MM.1S (cell line): ENCODE measurements at regions not wholly inside any gene's neighbourhood (a gene's known extent, or its start where the extent isn't known, plus 50 kb on each side); places are given as distances from the start of the nearest gene placed in this dataset.

Experiments
- DNase-seq: peaks from one replicate; pipeline ENCODE4 v3.0.0-alpha.2; 2015
- H2AFZ ChIP-seq: fragments of 300-600 bp; sonication (generic); 2 replicates; pipeline ENCODE4 v1.6.0; 2016; ENCODE audit warnings: antibody characterized with exemption, low read length
- H3F3A ChIP-seq: fragments of 300-600 bp; sonication (generic); 2 replicates; pipeline ENCODE4 v1.6.1; 2016; ENCODE audit warnings: mild to moderate bottlenecking, antibody characterized with exemption, low read length, moderate library complexity, mixed read lengths; ENCODE audit not compliant: insufficient read depth
- H3K27ac ChIP-seq: fragments of 300-600 bp; sonication (generic); 2 replicates; pipeline ENCODE4 v1.5.1; 2016; ENCODE audit warnings: mild to moderate bottlenecking, low read length
- H3K27me3 ChIP-seq: fragments of 300-600 bp; sonication (generic); replicated peaks from 2 replicates; pipeline ENCODE4 v1.6.0; 2016; ENCODE audit warnings: low read length; ENCODE audit not compliant: insufficient read depth
- H3K36me3 ChIP-seq: fragments of 300-600 bp; sonication (generic); replicated peaks from 2 replicates; pipeline ENCODE4 v1.6.1; 2016; ENCODE audit warnings: mild to moderate bottlenecking, low read length, mixed read lengths; ENCODE audit not compliant: insufficient read depth
- H3K4me1 ChIP-seq: fragments of 300-600 bp; sonication (generic); 2 replicates; pipeline ENCODE4 v1.6.1; 2016; ENCODE audit warnings: low read length, mixed read lengths
- H3K4me2 ChIP-seq: fragments of 300-600 bp; sonication (generic); 2 replicates; pipeline ENCODE4 v1.6.0; 2016; ENCODE audit warnings: low read depth, low read length
- H3K4me3 ChIP-seq: fragments of 300-600 bp; sonication (generic); 2 replicates; pipeline ENCODE4 v1.5.1; 2016; ENCODE audit warnings: low read length, mixed read lengths
- H3K79me2 ChIP-seq: fragments of 300-600 bp; sonication (generic); 2 replicates; pipeline ENCODE4 v1.6.1; 2016; ENCODE audit warnings: mixed run types, low read length, mixed read lengths
- H3K9ac ChIP-seq: fragments of 300-600 bp; sonication (generic); 2 replicates; pipeline ENCODE4 v1.6.1; 2016; ENCODE audit warnings: low read length, mixed read lengths
- H3K9me2 ChIP-seq: fragments of 300-600 bp; sonication (generic); replicated peaks from 2 replicates; pipeline ENCODE4 v1.6.1; 2016; ENCODE audit warnings: mild to moderate bottlenecking, low read length, mixed read lengths; ENCODE audit not compliant: insufficient read depth
- H3K9me3 ChIP-seq: fragments of 300-600 bp; sonication (generic); replicated peaks from 2 replicates; pipeline ENCODE4 v1.6.1; 2016; ENCODE audit warnings: mild to moderate bottlenecking, low read length, mixed read lengths; ENCODE audit not compliant: insufficient read depth
- H4K20me1 ChIP-seq: fragments of 300-600 bp; sonication (generic); 2 replicates; pipeline ENCODE4 v1.6.1; 2016; ENCODE audit warnings: mild to moderate bottlenecking, low read length, moderate library complexity, mixed read lengths; ENCODE audit not compliant: insufficient read depth
- CTCF ChIP-seq: fragments of 300-600 bp; sonication (generic); IDR thresholded peaks from 2 replicates; pipeline ENCODE4 v1.5.1; 2016; ENCODE audit warnings: antibody characterized with exemption, low read length, mixed read lengths
- EZH2 ChIP-seq: fragments of 300-600 bp; sonication (generic); optimal IDR thresholded peaks from 2 replicates; pipeline ENCODE3; 2017; ENCODE audit warnings: low read depth, mild to moderate bottlenecking, antibody characterized with exemption, low read length, mixed read lengths
- EZH2phosphoT487 ChIP-seq: fragments of 300-600 bp; sonication (generic); IDR thresholded peaks from 2 replicates; pipeline ENCODE4 v1.6.1; 2018; ENCODE audit warnings: antibody characterized with exemption, low read length

- no peak for DNase-seq
- no peak overlapping the region for H3K9ac ChIP-seq
- no peaks in the 10 kb centered on the region for H3K79me2 ChIP-seq
- H3K36me3 ChIP-seq: no peaks in the 10 kb centered on the region
- no peak overlapping the region for H2AFZ ChIP-seq
- H3K4me3 ChIP-seq: no peak overlapping the region
- H3F3A ChIP-seq: no peaks in the 10 kb centered on the region
- no peaks in the 10 kb centered on the region for H4K20me1 ChIP-seq
- no peak overlapping the region for H3K4me2 ChIP-seq
- H3K27ac ChIP-seq: no peak overlapping the region
- H3K9me2 ChIP-seq: no peaks in the 10 kb centered on the region
- H3K4me1 ChIP-seq: no peaks in the 10 kb centered on the region
- H3K27me3 ChIP-seq: no peaks in the 10 kb centered on the region
- H3K9me3 ChIP-seq: no peaks in the 10 kb centered on the region
- TF ChIP-seq EZH2phosphoT487 (no peak), CTCF (no peak), EZH2 (no peak)
These were observed 298.7 kb upstream of the EMCN start for GRCh38 chr4:100816436-100817045.

GRCh38 chr4:100811046-100811445, 293.2 kb upstream of the EMCN start:
- H3K4me2 ChIP-seq: no peak overlapping the region
- no peaks in the 10 kb centered on the region for H3K36me3 ChIP-seq
- H3K4me1 ChIP-seq: no peaks in the 10 kb centered on the region
- no peaks in the 10 kb centered on the region for H3K9me3 ChIP-seq
- no peak overlapping the region for H3K9ac ChIP-seq
- H3K4me3 ChIP-seq: no peak overlapping the region
- H4K20me1 ChIP-seq: no peaks in the 10 kb centered on the region
- no peaks in the 10 kb centered on the region for H3K9me2 ChIP-seq
- no peaks in the 10 kb centered on the region for H3K79me2 ChIP-seq
- DNase-seq: no peak
- TF ChIP-seq CTCF: no peak
- no peak for TF ChIP-seq EZH2
- H2AFZ ChIP-seq: no peak overlapping the region
- no peak overlapping the region for H3K27ac ChIP-seq
- H3F3A ChIP-seq: no peaks in the 10 kb centered on the region
- no peaks in the 10 kb centered on the region for H3K27me3 ChIP-seq

GRCh38 chr4:100809506-100809905, 291.7 kb upstream of the EMCN start:
- no peak overlapping the region for H3K4me2 ChIP-seq
- H2AFZ ChIP-seq: no peak overlapping the region
- H3K27ac ChIP-seq: no peak overlapping the region
- no peak overlapping the region for H3K4me3 ChIP-seq
- no peaks in the 10 kb centered on the region for H4K20me1 ChIP-seq
- H3K4me1 ChIP-seq: no peaks in the 10 kb centered on the region
- no peaks in the 10 kb centered on the region for H3K9me3 ChIP-seq
- no peaks in the 10 kb centered on the region for H3K79me2 ChIP-seq
- H3F3A ChIP-seq: no peaks in the 10 kb centered on the region
- H3K36me3 ChIP-seq: no peaks in the 10 kb centered on the region
- no peak overlapping the region for H3K9ac ChIP-seq
- H3K27me3 ChIP-seq: no peaks in the 10 kb centered on the region
- TF ChIP-seq EZH2 (no peak), CTCF (no peak), EZH2phosphoT487 (no peak)
- no peaks in the 10 kb centered on the region for H3K9me2 ChIP-seq
- DNase-seq: no peak
